ENCODE measurements at regions not wholly inside any gene's neighbourhood (a gene's known extent, or its start where the extent isn't known, plus 50 kb on each side); places are given as distances from the start of the nearest gene placed in this dataset.

DNA sequence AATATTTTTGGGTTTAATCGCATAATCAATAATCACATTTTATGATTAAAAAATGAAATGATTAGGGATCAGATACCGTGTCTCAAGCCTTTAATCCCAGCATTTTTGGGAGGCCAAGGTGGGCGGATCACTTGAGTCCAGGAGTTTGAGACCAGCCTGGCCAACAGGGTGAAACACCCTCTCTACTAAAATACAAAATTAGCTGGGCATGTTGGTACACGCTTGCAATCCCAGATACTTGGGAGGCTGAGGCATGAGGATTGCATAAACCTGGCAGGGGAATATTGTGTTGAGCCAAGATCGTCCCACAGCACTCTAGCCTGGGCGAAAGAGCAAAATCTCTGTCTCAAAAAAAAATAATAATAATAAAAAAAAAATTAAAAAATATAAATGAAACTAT, 1581.4 kb downstream of the KCNT2 start (continued):
- TF ChIP-seq EZH2phosphoT487 (IDR thresholded peaks at IDR 0.05; ENCODE audit: borderline replicate concordance) (no peak), ZFX (IDR thresholded peaks at IDR 0.05) (no peak)

DNA sequence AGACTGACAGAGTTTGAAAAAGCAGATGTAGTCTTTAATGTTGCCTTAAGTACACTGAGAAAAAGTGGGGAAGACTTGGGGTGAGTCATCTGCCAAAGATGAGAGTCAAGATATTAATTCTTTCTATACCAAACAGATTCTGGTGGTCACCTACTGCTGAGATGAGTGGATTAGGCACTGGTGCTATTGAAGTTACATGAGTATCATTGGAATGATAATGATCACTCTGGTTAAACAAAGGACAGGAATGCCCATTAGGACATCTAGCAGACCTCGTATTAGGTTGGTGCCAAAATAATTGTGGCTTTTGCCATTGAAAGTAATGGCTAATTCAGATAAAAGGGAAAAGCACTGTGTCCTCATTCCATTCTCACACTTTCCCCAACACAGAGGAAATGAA, 1588.9 kb downstream of the KCNT2 start:
- DNase-seq (ENCODE audit: low read depth, low spot score) (peak; percentile 18), ATAC-seq (peak; percentile 85)
- TF ChIP-seq, protein P1, sequence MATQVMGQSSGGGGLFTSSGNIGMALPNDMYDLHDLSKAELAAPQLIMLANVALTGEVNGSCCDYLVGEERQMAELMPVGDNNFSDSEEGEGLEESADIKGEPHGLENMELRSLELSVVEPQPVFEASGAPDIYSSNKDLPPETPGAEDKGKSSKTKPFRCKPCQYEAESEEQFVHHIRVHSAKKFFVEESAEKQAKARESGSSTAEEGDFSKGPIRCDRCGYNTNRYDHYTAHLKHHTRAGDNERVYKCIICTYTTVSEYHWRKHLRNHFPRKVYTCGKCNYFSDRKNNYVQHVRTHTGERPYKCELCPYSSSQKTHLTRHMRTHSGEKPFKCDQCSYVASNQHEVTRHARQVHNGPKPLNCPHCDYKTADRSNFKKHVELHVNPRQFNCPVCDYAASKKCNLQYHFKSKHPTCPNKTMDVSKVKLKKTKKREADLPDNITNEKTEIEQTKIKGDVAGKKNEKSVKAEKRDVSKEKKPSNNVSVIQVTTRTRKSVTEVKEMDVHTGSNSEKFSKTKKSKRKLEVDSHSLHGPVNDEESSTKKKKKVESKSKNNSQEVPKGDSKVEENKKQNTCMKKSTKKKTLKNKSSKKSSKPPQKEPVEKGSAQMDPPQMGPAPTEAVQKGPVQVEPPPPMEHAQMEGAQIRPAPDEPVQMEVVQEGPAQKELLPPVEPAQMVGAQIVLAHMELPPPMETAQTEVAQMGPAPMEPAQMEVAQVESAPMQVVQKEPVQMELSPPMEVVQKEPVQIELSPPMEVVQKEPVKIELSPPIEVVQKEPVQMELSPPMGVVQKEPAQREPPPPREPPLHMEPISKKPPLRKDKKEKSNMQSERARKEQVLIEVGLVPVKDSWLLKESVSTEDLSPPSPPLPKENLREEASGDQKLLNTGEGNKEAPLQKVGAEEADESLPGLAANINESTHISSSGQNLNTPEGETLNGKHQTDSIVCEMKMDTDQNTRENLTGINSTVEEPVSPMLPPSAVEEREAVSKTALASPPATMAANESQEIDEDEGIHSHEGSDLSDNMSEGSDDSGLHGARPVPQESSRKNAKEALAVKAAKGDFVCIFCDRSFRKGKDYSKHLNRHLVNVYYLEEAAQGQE (IDR thresholded peaks at IDR 0.05; ENCODE audit: low read depth), result no peak
- TF ChIP-seq EZH2phosphoT487 (IDR thresholded peaks at IDR 0.05; ENCODE audit: borderline replicate concordance) (no peak), ZNF274 (IDR thresholded peaks at IDR 0.05; ENCODE audit: low read depth, low read length) (no peak), CEBPB (IDR thresholded peaks at IDR 0.05; ENCODE audit: low read depth) (no peak), TCF7L2 (IDR thresholded peaks at IDR 0.05; ENCODE audit: borderline replicate concordance, extremely low read depth, insufficient read depth, insufficient read length) (no peak), EZH2 (IDR thresholded peaks at IDR 0.05) (no peak)
- TF ChIP-seq, protein P2, sequence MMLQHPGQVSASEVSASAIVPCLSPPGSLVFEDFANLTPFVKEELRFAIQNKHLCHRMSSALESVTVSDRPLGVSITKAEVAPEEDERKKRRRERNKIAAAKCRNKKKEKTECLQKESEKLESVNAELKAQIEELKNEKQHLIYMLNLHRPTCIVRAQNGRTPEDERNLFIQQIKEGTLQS (IDR thresholded peaks at IDR 0.05), result no peak
- TF ChIP-seq, protein P3, sequence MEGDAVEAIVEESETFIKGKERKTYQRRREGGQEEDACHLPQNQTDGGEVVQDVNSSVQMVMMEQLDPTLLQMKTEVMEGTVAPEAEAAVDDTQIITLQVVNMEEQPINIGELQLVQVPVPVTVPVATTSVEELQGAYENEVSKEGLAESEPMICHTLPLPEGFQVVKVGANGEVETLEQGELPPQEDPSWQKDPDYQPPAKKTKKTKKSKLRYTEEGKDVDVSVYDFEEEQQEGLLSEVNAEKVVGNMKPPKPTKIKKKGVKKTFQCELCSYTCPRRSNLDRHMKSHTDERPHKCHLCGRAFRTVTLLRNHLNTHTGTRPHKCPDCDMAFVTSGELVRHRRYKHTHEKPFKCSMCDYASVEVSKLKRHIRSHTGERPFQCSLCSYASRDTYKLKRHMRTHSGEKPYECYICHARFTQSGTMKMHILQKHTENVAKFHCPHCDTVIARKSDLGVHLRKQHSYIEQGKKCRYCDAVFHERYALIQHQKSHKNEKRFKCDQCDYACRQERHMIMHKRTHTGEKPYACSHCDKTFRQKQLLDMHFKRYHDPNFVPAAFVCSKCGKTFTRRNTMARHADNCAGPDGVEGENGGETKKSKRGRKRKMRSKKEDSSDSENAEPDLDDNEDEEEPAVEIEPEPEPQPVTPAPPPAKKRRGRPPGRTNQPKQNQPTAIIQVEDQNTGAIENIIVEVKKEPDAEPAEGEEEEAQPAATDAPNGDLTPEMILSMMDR (IDR thresholded peaks at IDR 0.05 in 2 of 3, conservative IDR thresholded peaks at IDR 0.05 in 1 of 3; ENCODE audit: borderline replicate concordance in 1 of 3, insufficient read depth in 1 of 3, low read depth in 2 of 3, low read length in 2 of 3), result no peak
- no TSS peak for BruUV-seq (replicated peaks)
- H3K27ac ChIP-seq (ENCODE audit: low read depth, low read length), result no peak overlapping the region
- no peaks in the 10 kb centered on the region for H3K9me2 ChIP-seq (ENCODE audit: insufficient read depth)
- intact Hi-C loops (cut with micrococcal nuclease), result no loop called here
- no peak overlapping the region for H3K4me3 ChIP-seq (replicated peaks in 1 of 2; ENCODE audit: low read depth in 1 of 2, low read length in 2 of 2)
- no peaks in the 10 kb centered on the region for H4K20me1 ChIP-seq (ENCODE audit: insufficient read depth)
- peaks cover 0 to 6% of the 10 kb centered on the region in 2 experiments; a peak in 1 of 4 replicates for H3K4me1 ChIP-seq (ENCODE audit: control insufficient read depth in 1 of 2, insufficient read depth in 2 of 2, low read length in 2 of 2)
- ChIA-PET RAD21 (ENCODE audit: low non-redundant PET in 1 of 2, low total read pairs in 2 of 2, uncharacterized antibody in 2 of 2, unreplicated experiment in 2 of 2) (no interaction called here), CTCF (no interaction called here), POLR2A (no interaction called here)
- peak overlapping the region; percentile 13; the same call in 1 of the 2 replicates for H3K4me2 ChIP-seq (ENCODE audit: low read length)
- H2AFZ ChIP-seq (ENCODE audit: low read depth, low read length, poor library complexity, severe bottlenecking), result peak overlapping the region; percentile 52
- H3K36me3 ChIP-seq (ENCODE audit: control insufficient read depth in 1 of 2, insufficient read depth in 2 of 2, low read length in 2 of 2), result no peaks in the 10 kb centered on the region
- no peaks in the 10 kb centered on the region for H3K79me2 ChIP-seq (ENCODE audit: insufficient read depth, low read length)
- no peaks in the 10 kb centered on the region for H3K9me3 ChIP-seq (ENCODE audit: control insufficient read depth in 1 of 2, insufficient read depth in 1 of 2, low read depth in 1 of 2, low read length in 2 of 2)
- H3K9ac ChIP-seq (ENCODE audit: low read length), result no peak overlapping the region
- H3K27me3 ChIP-seq (ENCODE audit: insufficient read depth, low read length), result no peaks in the 10 kb centered on the region

Measured in HCT116 (cell line).